GM21723 (cell line): ENCODE measurements at regions not wholly inside any gene's neighbourhood (a gene's known extent, or its start where the extent isn't known, plus 50 kb on each side); places are given as distances from the start of the nearest gene placed in this dataset.
"Not testable (repeated sequence)": the region's sequence is repeated elsewhere in the genome, so short reads cannot be mapped to it uniquely, and the experiment has no call there.

Experiments
- ATAC-seq: cut with Tn5 transposase; IDR thresholded peaks from one replicate; pipeline ENCODE4 v1.9.1; 2021; ENCODE audit warnings: mild to moderate bottlenecking, moderate library complexity; ENCODE audit not compliant: unreplicated experiment

- ATAC-seq: not testable (repeated sequence)
Observed at GRCh38 chr2:110336071-110336470, 123.7 kb upstream of the MTLN start.

GRCh38 chr2:110335415-110336049 is 123.2 kb upstream of the MTLN start:
- ATAC-seq: not testable (repeated sequence)

GRCh38 chr2:110333114-110334095 is 121.1 kb upstream of the MTLN start:
- ATAC-seq: not testable (repeated sequence)

- ATAC-seq: not testable (repeated sequence)
Observed at GRCh38 chr2:110331625-110332024, 119.3 kb upstream of the MTLN start.

GRCh38 chr2:110329760-110330159 is 117.4 kb upstream of the MTLN start:
- not testable (repeated sequence) for ATAC-seq

- not testable (repeated sequence) for ATAC-seq
Observed at GRCh38 chr2:110329158-110329557, 116.8 kb upstream of the MTLN start.

- not testable (repeated sequence) for ATAC-seq
Observed at GRCh38 chr2:110328677-110329076, 116.3 kb upstream of the MTLN start.

GRCh38 chr2:110323832-110324231 is 111.5 kb upstream of the MTLN start:
- not testable (repeated sequence) for ATAC-seq

GRCh38 chr2:110322535-110322934 is 110.2 kb upstream of the MTLN start:
- not testable (repeated sequence) for ATAC-seq

GRCh38 chr2:110320834-110321563 is 108.7 kb upstream of the MTLN start:
- ATAC-seq: not testable (repeated sequence)

GRCh38 chr2:110318898-110319297 is 106.6 kb upstream of the MTLN start:
- not testable (repeated sequence) for ATAC-seq

GRCh38 chr2:110317377-110317776 is 105.0 kb upstream of the MTLN start:
- ATAC-seq: not testable (repeated sequence)

GRCh38 chr2:110316051-110316865 is 103.9 kb upstream of the MTLN start:
- ATAC-seq: not testable (repeated sequence)

GRCh38 chr2:110315054-110315820 is 102.9 kb upstream of the MTLN start:
- ATAC-seq: not testable (repeated sequence)

GRCh38 chr2:110314472-110314871 is 102.1 kb upstream of the MTLN start:
- not testable (repeated sequence) for ATAC-seq

GRCh38 chr2:110313032-110313431 is 100.7 kb upstream of the MTLN start:
- ATAC-seq: not testable (repeated sequence)

GRCh38 chr2:110311713-110312444 is 99.5 kb upstream of the MTLN start:
- not testable (repeated sequence) for ATAC-seq

GRCh38 chr2:110310988-110311475 is 98.7 kb upstream of the MTLN start:
- ATAC-seq: not testable (repeated sequence)

- not testable (repeated sequence) for ATAC-seq
Observed at GRCh38 chr2:110308728-110309127, 96.4 kb upstream of the MTLN start.
